ENCODE measurements at regions not wholly inside any gene's neighbourhood (a gene's known extent, or its start where the extent isn't known, plus 50 kb on each side); places are given as distances from the start of the nearest gene placed in this dataset.

- Histone ChIP-seq H3K36me3 (ENCODE audit: low read depth) (no peaks in the 10 kb centered on the region), H3K9me3 (no peaks in the 10 kb centered on the region), H3K4me3 (no peak overlapping the region), H3K4me1 (ENCODE audit: low read depth) (no peaks in the 10 kb centered on the region)
- intact Hi-C loops (cut with DNase I, micrococcal nuclease), result no loop called here
- DNase-seq (no peak), ATAC-seq (no peak)
- no peak for TF ChIP-seq CTCF (IDR thresholded peaks at IDR 0.05)
These were observed 579.8 kb upstream of the CCDC54 start for GRCh38 chr3:106797461-106797860.

- Histone ChIP-seq H3K36me3 (ENCODE audit: low read depth) (no peaks in the 10 kb centered on the region), H3K9me3 (no peaks in the 10 kb centered on the region), H3K4me1 (ENCODE audit: low read depth) (no peaks in the 10 kb centered on the region), H3K4me3 (no peak overlapping the region)
- ATAC-seq (no peak), DNase-seq (no peak)
- intact Hi-C loops (cut with DNase I, micrococcal nuclease), result no loop called here
- no peak for TF ChIP-seq CTCF (IDR thresholded peaks at IDR 0.05)
These were observed 571.6 kb upstream of the CCDC54 start for GRCh38 chr3:106805625-106806024.

GRCh38 chr3:106806964-106807363, 570.3 kb upstream of the CCDC54 start:
- no peaks in the 10 kb centered on the region for H3K36me3 ChIP-seq (ENCODE audit: low read depth)
- DNase-seq (no peak), ATAC-seq (no peak)
- intact Hi-C loops (cut with DNase I, micrococcal nuclease), result no loop called here
- no peaks in the 10 kb centered on the region for H3K4me1 ChIP-seq (ENCODE audit: low read depth)
- no peak overlapping the region for H3K4me3 ChIP-seq
- no peaks in the 10 kb centered on the region for H3K9me3 ChIP-seq
- no peak for TF ChIP-seq CTCF (IDR thresholded peaks at IDR 0.05)

GRCh38 chr3:106809041-106809440, 568.2 kb upstream of the CCDC54 start:
- DNase-seq (no peak), ATAC-seq (no peak)
- Histone ChIP-seq H3K4me3 (no peak overlapping the region), H3K4me1 (ENCODE audit: low read depth) (no peaks in the 10 kb centered on the region), H3K36me3 (ENCODE audit: low read depth) (no peaks in the 10 kb centered on the region), H3K9me3 (no peaks in the 10 kb centered on the region)
- intact Hi-C loops (cut with DNase I, micrococcal nuclease), result no loop called here
- no peak for TF ChIP-seq CTCF (IDR thresholded peaks at IDR 0.05)

- no peak for ATAC-seq
- DNase-seq, result no peak
- Histone ChIP-seq H3K36me3 (ENCODE audit: low read depth) (no peaks in the 10 kb centered on the region), H3K9me3 (no peaks in the 10 kb centered on the region), H3K4me3 (no peak overlapping the region), H3K4me1 (ENCODE audit: low read depth) (no peaks in the 10 kb centered on the region)
- TF ChIP-seq CTCF (IDR thresholded peaks at IDR 0.05), result no peak
- intact Hi-C loops (cut with DNase I, micrococcal nuclease), result no loop called here
These were observed 567.5 kb upstream of the CCDC54 start for GRCh38 chr3:106809623-106810299.

All from mucosa of descending colon (tissue), 3 donors.